Colonic mucosa (tissue), 4 donors: ENCODE measurements at regions not wholly inside any gene's neighbourhood (a gene's known extent, or its start where the extent isn't known, plus 50 kb on each side); places are given as distances from the start of the nearest gene placed in this dataset.

ENCODE experiments used
- DNase-seq: peaks from one replicate; pipeline ENCODE4 v3.0.0-alpha.2; 2020
- H3K27ac ChIP-seq: fragments of 200-600 bp; one replicate; pipeline ENCODE4 v1.8.0; 2021
- H3K27me3 ChIP-seq: fragments of 200-600 bp; one replicate; pipeline ENCODE4 v1.8.0; 2021
- H3K36me3 ChIP-seq: fragments of 200-600 bp; one replicate; pipeline ENCODE4 v1.8.0; 2021
- H3K4me1 ChIP-seq: fragments of 200-600 bp; one replicate; pipeline ENCODE4 v1.8.0; 2021; ENCODE audit warnings: mild to moderate bottlenecking
- H3K4me3 ChIP-seq: fragments of 200-600 bp; one replicate; pipeline ENCODE4 v1.8.0; 2021
- H3K9ac ChIP-seq, 2 donors: one replicate each; pipeline ENCODE4 v1.7.0; 2013; ENCODE audit warnings: control low read depth in 2 of 2, low read depth in 2 of 2, low read length in 2 of 2
- H3K9me3 ChIP-seq: fragments of 200-600 bp; one replicate; pipeline ENCODE4 v1.8.0; 2021
- CTCF ChIP-seq: fragments of 200-600 bp; IDR thresholded peaks from one replicate; pipeline ENCODE4 v1.8.0; 2022; ENCODE audit warnings: antibody characterized with exemption, mild to moderate bottlenecking
- intact Hi-C: fragments of 100-400 bp; cut with DNase I; formaldehyde crosslinking; loops from one replicate; pipeline ENCODE4 v1.14.1; 2022
- donor health status: healthy.
- donor health status: DM: no; HTN: no; CAD: no.
- donor health status: DM: no; HTN: no; CAD: no.

- no peak for DNase-seq
- no peak overlapping the region for H3K9ac ChIP-seq
- intact Hi-C loops: loop anchor here (10.0 kb wide), 1 partner anchor 307 kb away; no protein-coding TSS in a partner anchor
- no peaks in the 10 kb centered on the region for H3K9me3 ChIP-seq
- H3K27me3 ChIP-seq: no peaks in the 10 kb centered on the region
- H3K4me1 ChIP-seq: no peaks in the 10 kb centered on the region
- H3K27ac ChIP-seq: no peak overlapping the region
- no peaks in the 10 kb centered on the region for H3K36me3 ChIP-seq
- no peak overlapping the region for H3K4me3 ChIP-seq
- no peak for TF ChIP-seq CTCF
Measured at GRCh38 chr4:141348125-141348524, 127.4 kb downstream of the ZNF330 start.

- Histone ChIP-seq H3K4me1 (no peaks in the 10 kb centered on the region), H3K27me3 (no peaks in the 10 kb centered on the region), H3K27ac (no peak overlapping the region), H3K4me3 (no peak overlapping the region), H3K9me3 (no peaks in the 10 kb centered on the region), H3K9ac (no peak overlapping the region), H3K36me3 (no peaks in the 10 kb centered on the region)
- intact Hi-C loops: loop anchor here (10.0 kb wide), 1 partner anchor 306 kb away; no protein-coding TSS in a partner anchor
- no peak for TF ChIP-seq CTCF
- no peak for DNase-seq
Measured at GRCh38 chr4:141348573-141348972, 127.9 kb downstream of the ZNF330 start.

DNA sequence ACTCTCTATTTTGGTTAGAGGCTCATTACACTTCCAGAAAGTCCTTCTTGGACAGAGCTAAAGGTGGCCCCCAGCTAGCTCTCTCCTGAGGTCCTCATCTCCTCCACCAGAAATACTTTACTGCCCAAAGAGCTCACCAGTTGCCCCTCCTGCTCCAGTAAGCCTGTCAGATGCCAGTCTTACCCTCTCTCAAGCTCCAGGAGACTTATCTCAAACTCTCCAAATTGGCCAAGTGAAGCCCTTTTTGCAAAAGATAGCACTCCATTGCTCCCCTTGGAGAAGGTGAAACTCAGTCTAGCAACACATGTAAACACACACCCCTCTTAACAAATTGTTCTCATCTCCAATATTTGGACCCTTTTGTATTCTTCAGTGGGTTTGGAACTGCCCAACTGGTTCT, 128.5 kb downstream of the ZNF330 start:
- Histone ChIP-seq H3K9me3 (no peaks in the 10 kb centered on the region), H3K9ac (no peak overlapping the region), H3K27ac (no peak overlapping the region), H3K4me1 (no peaks in the 10 kb centered on the region), H3K27me3 (no peaks in the 10 kb centered on the region), H3K4me3 (no peak overlapping the region), H3K36me3 (no peaks in the 10 kb centered on the region)
- no peak for DNase-seq
- no peak for TF ChIP-seq CTCF
- intact Hi-C loops: loop anchor here (10.0 kb wide), 1 partner anchor 306 kb away; no protein-coding TSS in a partner anchor

DNA sequence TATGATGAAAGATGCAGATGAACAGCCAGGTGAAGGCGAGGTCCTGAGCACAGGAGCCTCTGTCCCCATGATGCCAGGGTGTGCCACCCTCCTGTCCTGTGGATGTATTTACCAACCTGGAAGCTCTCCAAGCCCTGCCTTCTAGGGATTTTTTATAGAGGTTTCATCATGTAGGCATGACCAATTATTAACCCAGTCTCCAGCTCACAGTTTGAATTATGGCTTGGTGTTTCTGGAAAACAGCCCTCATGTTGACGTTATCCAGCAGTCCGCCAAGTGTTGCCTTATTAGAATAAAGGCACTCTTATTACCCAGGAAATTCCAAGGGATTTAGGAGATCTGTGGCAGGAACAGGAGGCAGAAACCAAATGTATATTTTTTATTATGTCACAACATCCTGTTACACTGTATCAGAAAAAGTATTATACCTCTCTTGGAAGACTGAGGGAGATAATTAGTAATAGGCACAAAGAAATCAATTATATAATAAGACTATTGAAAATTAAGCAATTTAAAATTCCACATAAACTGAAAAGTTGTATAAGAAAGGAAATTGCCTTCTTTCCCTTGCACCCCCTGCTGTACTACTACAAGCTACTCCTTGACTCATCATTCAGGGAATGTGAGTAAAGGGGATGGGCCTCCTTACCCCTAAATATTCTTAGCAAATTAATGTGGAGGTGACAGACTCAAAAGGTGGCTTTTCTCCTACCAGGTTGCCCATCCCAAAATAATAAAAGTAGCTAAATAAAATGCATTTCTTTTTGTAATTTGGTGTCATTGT, 129.6 kb downstream of the ZNF330 start:
- no peak overlapping the region for H3K4me3 ChIP-seq
- no peaks in the 10 kb centered on the region for H3K27me3 ChIP-seq
- no peak for TF ChIP-seq CTCF
- H3K9me3 ChIP-seq: no peaks in the 10 kb centered on the region
- H3K36me3 ChIP-seq: no peaks in the 10 kb centered on the region
- H3K9ac ChIP-seq: no peak overlapping the region
- intact Hi-C loops: no loop called here
- no peaks in the 10 kb centered on the region for H3K4me1 ChIP-seq
- peak; percentile 87 for DNase-seq
- no peak overlapping the region for H3K27ac ChIP-seq

- intact Hi-C loops: no loop called here
- no peak overlapping the region for H3K9ac ChIP-seq
- DNase-seq: no peak
- no peaks in the 10 kb centered on the region for H3K36me3 ChIP-seq
- H3K27ac ChIP-seq: no peak overlapping the region
- H3K9me3 ChIP-seq: no peaks in the 10 kb centered on the region
- H3K4me3 ChIP-seq: no peak overlapping the region
- H3K27me3 ChIP-seq: no peaks in the 10 kb centered on the region
- H3K4me1 ChIP-seq: no peaks in the 10 kb centered on the region
- TF ChIP-seq CTCF: no peak
Measured at GRCh38 chr4:141352331-141352730, 131.6 kb downstream of the ZNF330 start.
